ENCODE measurements at regions not wholly inside any gene's neighbourhood (a gene's known extent, or its start where the extent isn't known, plus 50 kb on each side); places are given as distances from the start of the nearest gene placed in this dataset.
"Not testable (repeated sequence)": the region's sequence is repeated elsewhere in the genome, so short reads cannot be mapped to it uniquely, and the experiment has no call there.

DNA sequence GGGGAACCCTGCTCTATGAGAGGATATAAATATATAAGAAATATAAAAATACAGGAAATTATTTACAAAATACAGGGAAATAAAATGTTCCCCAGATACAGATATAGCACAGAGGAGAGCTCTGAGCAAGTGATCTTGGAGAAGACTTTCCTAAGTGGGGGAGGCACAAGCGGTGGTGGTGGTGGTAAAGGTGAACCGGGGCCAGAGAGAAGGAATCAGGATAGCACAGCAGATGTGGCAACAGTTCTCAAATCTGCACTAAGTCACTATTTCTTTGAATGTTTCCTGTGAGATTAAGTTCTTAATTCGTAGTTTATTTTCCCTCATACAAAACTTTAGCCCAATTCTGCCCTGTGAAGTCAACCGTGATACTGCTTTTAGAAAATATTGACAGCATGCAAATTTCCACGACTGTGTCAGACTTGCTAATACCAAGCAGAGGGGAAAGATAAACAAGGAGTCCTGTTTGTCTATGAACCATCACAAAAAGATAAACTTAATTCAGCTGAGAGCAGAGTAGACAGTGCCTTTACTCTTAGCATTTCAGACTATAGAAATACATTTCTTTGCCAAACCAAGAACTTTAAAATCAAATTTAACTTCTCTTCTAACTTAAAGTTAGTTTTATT lies 237.5 kb upstream of the POGK start:
- DNase-seq = no peak

GRCh38 chr1:166602801-166603200 lies 236.5 kb upstream of the POGK start:
- H3K9me3 ChIP-seq (replicated peaks; ENCODE audit: control insufficient read depth, low read depth, low read length); H3K36me3 ChIP-seq (ENCODE audit: control insufficient read depth, insufficient read depth, low read length); H3K27ac ChIP-seq (ENCODE audit: low read length); H3K27me3 ChIP-seq (ENCODE audit: control insufficient read depth, insufficient read depth, low read length); DNase-seq; H3K4me3 ChIP-seq (ENCODE audit: low read length); H3K4me1 ChIP-seq (ENCODE audit: control insufficient read depth, insufficient read depth, low read length): not testable (repeated sequence)
- WGBS (ENCODE audit: insufficient coverage) = no CpG with 5 or more reads among the region's 3 CpGs

More for the DNA sequence above, 237.5 kb upstream of the POGK start:
- no peaks in the 10 kb centered on the region for H3K9me3 ChIP-seq (replicated peaks; ENCODE audit: control insufficient read depth, low read depth, low read length)
- no peaks in the 10 kb centered on the region for H3K27me3 ChIP-seq (ENCODE audit: control insufficient read depth, insufficient read depth, low read length)
- H3K27ac ChIP-seq (ENCODE audit: low read length) = no peak overlapping the region
- no peaks in the 10 kb centered on the region for H3K36me3 ChIP-seq (ENCODE audit: control insufficient read depth, insufficient read depth, low read length)
- no peaks in the 10 kb centered on the region for H3K4me1 ChIP-seq (ENCODE audit: control insufficient read depth, insufficient read depth, low read length)
- no peak overlapping the region for H3K4me3 ChIP-seq (ENCODE audit: low read length)
- no CpG with 5 or more reads among the region's 5 CpGs for WGBS (ENCODE audit: insufficient coverage)

DNA sequence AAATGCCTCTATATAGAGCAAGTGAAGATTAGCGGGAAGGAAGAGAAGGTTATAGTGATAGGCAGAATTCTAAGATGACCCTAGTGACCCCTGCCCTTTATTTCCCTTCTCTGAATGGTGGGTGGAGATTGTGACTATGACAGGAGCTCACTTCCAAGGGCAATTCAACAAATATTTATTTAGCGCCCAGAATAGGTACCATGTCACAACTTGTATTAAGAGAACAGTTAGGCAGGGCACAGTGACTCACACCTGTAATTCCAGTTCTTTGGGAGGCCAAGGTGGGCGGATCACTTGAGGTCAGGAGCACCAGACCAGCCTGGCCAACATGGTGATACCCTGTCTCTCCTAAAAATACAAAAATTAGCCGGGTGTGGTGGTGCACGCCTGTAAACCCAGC lies 236.0 kb upstream of the POGK start:
- Histone ChIP-seq H3K27ac (ENCODE audit: low read length) (no peak overlapping the region), H3K27me3 (ENCODE audit: control insufficient read depth, insufficient read depth, low read length) (no peaks in the 10 kb centered on the region), H3K4me3 (ENCODE audit: low read length) (no peak overlapping the region), H3K36me3 (ENCODE audit: control insufficient read depth, insufficient read depth, low read length) (no peaks in the 10 kb centered on the region), H3K9me3 (replicated peaks; ENCODE audit: control insufficient read depth, low read depth, low read length) (no peaks in the 10 kb centered on the region), H3K4me1 (ENCODE audit: control insufficient read depth, insufficient read depth, low read length) (no peaks in the 10 kb centered on the region)
- no peak for DNase-seq
- WGBS (ENCODE audit: insufficient coverage) = 89% methylated on average over 5 of the region's 5 CpGs

- H3K27me3 ChIP-seq (ENCODE audit: control insufficient read depth, insufficient read depth, low read length) = no peaks in the 10 kb centered on the region
- no peaks in the 10 kb centered on the region for H3K9me3 ChIP-seq (replicated peaks; ENCODE audit: control insufficient read depth, low read depth, low read length)
- no peak overlapping the region for H3K4me3 ChIP-seq (ENCODE audit: low read length)
- H3K27ac ChIP-seq (ENCODE audit: low read length) = no peak overlapping the region
- no peaks in the 10 kb centered on the region for H3K36me3 ChIP-seq (ENCODE audit: control insufficient read depth, insufficient read depth, low read length)
- no peaks in the 10 kb centered on the region for H3K4me1 ChIP-seq (ENCODE audit: control insufficient read depth, insufficient read depth, low read length)
- 79% methylated on average over 2 of the region's 7 CpGs for WGBS (ENCODE audit: insufficient coverage)
- DNase-seq = no peak
Observed at GRCh38 chr1:166605137-166605536, 234.1 kb upstream of the POGK start.

DNA sequence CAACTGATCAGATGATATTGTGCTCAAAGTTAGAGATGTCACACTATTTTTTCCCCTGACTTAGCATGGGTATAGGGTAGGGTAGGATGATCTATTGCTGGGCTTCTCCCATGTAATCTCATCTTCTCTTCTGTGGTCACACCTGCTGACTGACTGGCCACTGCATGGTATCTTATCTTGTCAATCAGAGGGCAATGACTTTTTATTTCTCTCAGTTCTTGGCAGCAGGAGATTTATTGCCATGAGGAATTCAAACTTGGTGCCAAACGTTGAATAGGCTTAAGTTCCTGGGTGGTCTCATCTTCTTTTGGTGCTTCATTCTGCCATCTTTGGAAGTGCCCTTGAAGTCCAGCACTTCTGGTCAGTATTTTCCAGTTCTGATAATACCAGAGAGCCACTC lies 226.4 kb upstream of the POGK start:
- no peak for DNase-seq
- H3K27me3 ChIP-seq (ENCODE audit: control insufficient read depth, insufficient read depth, low read length) = no peaks in the 10 kb centered on the region
- no peaks in the 10 kb centered on the region for H3K36me3 ChIP-seq (ENCODE audit: control insufficient read depth, insufficient read depth, low read length)
- WGBS (ENCODE audit: insufficient coverage) = 29% methylated on average over 1 of the region's 1 CpG
- no peak overlapping the region for H3K4me3 ChIP-seq (ENCODE audit: low read length)
- H3K9me3 ChIP-seq (replicated peaks; ENCODE audit: control insufficient read depth, low read depth, low read length) = no peaks in the 10 kb centered on the region
- no peaks in the 10 kb centered on the region for H3K4me1 ChIP-seq (ENCODE audit: control insufficient read depth, insufficient read depth, low read length)
- H3K27ac ChIP-seq (ENCODE audit: low read length) = no peak overlapping the region

DNA sequence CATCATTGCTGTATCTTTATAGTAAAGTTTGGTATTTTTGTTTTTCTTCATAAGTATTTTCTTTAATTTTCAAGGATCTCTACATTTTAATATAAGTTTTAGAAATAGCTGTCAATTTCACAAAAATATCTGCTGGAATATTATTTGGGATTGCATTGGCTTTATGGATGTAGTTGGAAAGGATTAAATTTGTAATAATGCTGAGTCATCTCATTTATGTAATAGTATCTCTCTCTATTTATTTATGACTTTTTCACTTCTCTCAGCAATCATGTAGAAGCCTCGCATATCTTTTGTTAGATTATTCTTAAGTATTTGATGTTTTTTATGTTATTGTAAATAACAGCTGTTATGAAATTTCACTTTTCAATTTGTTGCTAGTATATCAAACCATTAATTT lies 223.1 kb upstream of the POGK start:
- H3K36me3 ChIP-seq (ENCODE audit: control insufficient read depth, insufficient read depth, low read length) = no peaks in the 10 kb centered on the region
- no peaks in the 10 kb centered on the region for H3K4me1 ChIP-seq (ENCODE audit: control insufficient read depth, insufficient read depth, low read length)
- no peaks in the 10 kb centered on the region for H3K27me3 ChIP-seq (ENCODE audit: control insufficient read depth, insufficient read depth, low read length)
- WGBS (ENCODE audit: insufficient coverage) = no CpG with 5 or more reads among the region's 1 CpG
- H3K27ac ChIP-seq (ENCODE audit: low read length) = no peak overlapping the region
- no peaks in the 10 kb centered on the region for H3K9me3 ChIP-seq (replicated peaks; ENCODE audit: control insufficient read depth, low read depth, low read length)
- H3K4me3 ChIP-seq (ENCODE audit: low read length) = no peak overlapping the region
- no peak for DNase-seq

DNA sequence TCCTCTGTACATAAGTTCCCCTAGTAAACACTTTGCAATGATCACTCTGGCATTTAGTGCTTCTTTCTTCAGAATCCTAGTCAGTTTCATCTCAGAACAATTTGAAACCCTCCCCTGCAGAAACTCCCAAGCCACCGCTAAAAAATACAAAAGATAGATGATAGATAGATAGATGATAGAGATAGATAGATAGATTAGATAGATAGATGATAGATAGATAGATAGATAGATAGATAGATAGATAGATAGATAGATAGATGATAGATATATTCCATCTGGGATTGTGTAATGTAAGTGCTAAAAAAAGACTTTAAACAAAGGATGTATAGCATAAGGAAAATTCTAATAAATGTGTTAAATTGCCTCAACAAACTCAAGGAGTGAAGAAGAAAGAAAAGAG lies 212.6 kb upstream of the POGK start:
- Histone ChIP-seq H3K27ac (ENCODE audit: low read length) (no peak overlapping the region), H3K4me1 (ENCODE audit: control insufficient read depth, insufficient read depth, low read length) (no peaks in the 10 kb centered on the region), H3K4me3 (ENCODE audit: low read length) (no peak overlapping the region), H3K36me3 (ENCODE audit: control insufficient read depth, insufficient read depth, low read length) (no peaks in the 10 kb centered on the region), H3K27me3 (ENCODE audit: control insufficient read depth, insufficient read depth, low read length) (no peaks in the 10 kb centered on the region), H3K9me3 (replicated peaks; ENCODE audit: control insufficient read depth, low read depth, low read length) (no peaks in the 10 kb centered on the region)
- no CpG with 5 or more reads among the region's 1 CpG for WGBS (ENCODE audit: insufficient coverage)
- no peak for DNase-seq

GRCh38 chr1:166627558-166627957 lies 211.7 kb upstream of the POGK start:
- Histone ChIP-seq H3K27ac (ENCODE audit: low read length) (no peak overlapping the region), H3K36me3 (ENCODE audit: control insufficient read depth, insufficient read depth, low read length) (no peaks in the 10 kb centered on the region), H3K4me3 (ENCODE audit: low read length) (no peak overlapping the region), H3K9me3 (replicated peaks; ENCODE audit: control insufficient read depth, low read depth, low read length) (no peaks in the 10 kb centered on the region), H3K27me3 (ENCODE audit: control insufficient read depth, insufficient read depth, low read length) (no peaks in the 10 kb centered on the region), H3K4me1 (ENCODE audit: control insufficient read depth, insufficient read depth, low read length) (no peaks in the 10 kb centered on the region)
- no peak for DNase-seq
- 71% methylated on average over 1 of the region's 4 CpGs for WGBS (ENCODE audit: insufficient coverage)

DNA sequence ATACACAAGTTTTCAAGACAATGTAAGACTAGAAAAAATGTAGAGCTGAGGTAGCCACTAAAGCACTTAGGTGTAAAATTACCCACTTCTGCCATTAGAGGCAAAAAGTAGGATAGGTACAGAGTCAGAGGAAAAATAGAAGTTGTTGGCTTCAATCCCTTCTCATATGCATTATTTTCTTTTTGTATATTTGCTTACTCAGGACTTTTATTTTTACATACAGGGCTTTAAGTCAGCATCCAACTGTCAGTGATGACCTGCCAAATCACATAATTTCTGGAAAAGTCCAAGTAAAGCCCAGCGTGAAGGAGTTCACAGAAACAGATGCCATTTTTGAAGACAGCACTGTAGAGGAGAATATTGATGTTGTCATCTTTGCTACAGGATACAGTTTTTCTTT lies 211.0 kb upstream of the POGK start:
- Histone ChIP-seq H3K4me3 (ENCODE audit: low read length) (no peak overlapping the region), H3K27me3 (ENCODE audit: control insufficient read depth, insufficient read depth, low read length) (no peaks in the 10 kb centered on the region), H3K36me3 (ENCODE audit: control insufficient read depth, insufficient read depth, low read length) (no peaks in the 10 kb centered on the region), H3K9me3 (replicated peaks; ENCODE audit: control insufficient read depth, low read depth, low read length) (no peaks in the 10 kb centered on the region), H3K4me1 (ENCODE audit: control insufficient read depth, insufficient read depth, low read length) (no peaks in the 10 kb centered on the region), H3K27ac (ENCODE audit: low read length) (no peak overlapping the region)
- no peak for DNase-seq
- WGBS (ENCODE audit: insufficient coverage) = no CpG with 5 or more reads among the region's 1 CpG

GRCh38 chr1:166629946-166630345 lies 209.3 kb upstream of the POGK start:
- H3K27ac ChIP-seq (ENCODE audit: low read length) = no peak overlapping the region
- H3K36me3 ChIP-seq (ENCODE audit: control insufficient read depth, insufficient read depth, low read length) = no peaks in the 10 kb centered on the region
- H3K4me1 ChIP-seq (ENCODE audit: control insufficient read depth, insufficient read depth, low read length) = no peaks in the 10 kb centered on the region
- no peaks in the 10 kb centered on the region for H3K9me3 ChIP-seq (replicated peaks; ENCODE audit: control insufficient read depth, low read depth, low read length)
- H3K27me3 ChIP-seq (ENCODE audit: control insufficient read depth, insufficient read depth, low read length) = no peaks in the 10 kb centered on the region
- no peak overlapping the region for H3K4me3 ChIP-seq (ENCODE audit: low read length)
- whole genome bisulfite sequencing (ENCODE audit: insufficient coverage) = no CpG with 5 or more reads among the region's 1 CpG
- DNase-seq = no peak

DNA sequence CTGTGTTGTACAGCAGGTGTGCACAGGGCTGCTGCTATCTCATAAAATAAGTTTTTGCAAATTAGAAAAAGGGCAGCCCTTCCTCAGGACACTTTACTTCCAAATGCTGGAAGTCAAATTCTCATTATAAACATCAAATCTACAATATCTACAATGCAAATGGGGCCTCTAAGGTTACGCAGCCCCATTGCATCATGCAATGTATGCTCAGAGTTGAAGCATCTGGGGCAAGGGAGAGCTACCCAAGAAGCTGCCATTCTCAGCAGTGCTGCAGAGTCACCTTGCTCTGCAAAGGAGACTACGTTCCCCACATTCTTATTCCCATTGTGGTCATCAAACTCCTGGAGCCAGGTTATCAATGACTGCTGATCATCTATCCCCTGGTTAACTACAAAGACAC lies 208.9 kb upstream of the POGK start:
- no peaks in the 10 kb centered on the region for H3K36me3 ChIP-seq (ENCODE audit: control insufficient read depth, insufficient read depth, low read length)
- no peak for DNase-seq
- no peaks in the 10 kb centered on the region for H3K4me1 ChIP-seq (ENCODE audit: control insufficient read depth, insufficient read depth, low read length)
- H3K4me3 ChIP-seq (ENCODE audit: low read length) = no peak overlapping the region
- no peaks in the 10 kb centered on the region for H3K27me3 ChIP-seq (ENCODE audit: control insufficient read depth, insufficient read depth, low read length)
- WGBS (ENCODE audit: insufficient coverage) = 86% methylated on average over 2 of the region's 2 CpGs
- H3K9me3 ChIP-seq (replicated peaks; ENCODE audit: control insufficient read depth, low read depth, low read length) = no peaks in the 10 kb centered on the region
- no peak overlapping the region for H3K27ac ChIP-seq (ENCODE audit: low read length)

All from muscle of leg (tissue), 3 donors.